ENCODE measurements at regions not wholly inside any gene's neighbourhood (a gene's known extent, or its start where the extent isn't known, plus 50 kb on each side); places are given as distances from the start of the nearest gene placed in this dataset.

GRCh38 chr6:10128721-10129120, 286.2 kb downstream of the TFAP2A start:
- no peak for DNase-seq
- no peak for ATAC-seq
- no peak for TF ChIP-seq CTCF (IDR thresholded peaks at IDR 0.05)
- H3K27me3 ChIP-seq = no peaks in the 10 kb centered on the region
- no peaks in the 10 kb centered on the region for H3K9me3 ChIP-seq
- no peaks in the 10 kb centered on the region for H3K36me3 ChIP-seq
- H3K4me3 ChIP-seq = no peak overlapping the region
- intact Hi-C loops (cut with DNase I) = no loop called here
- no peak overlapping the region for H3K27ac ChIP-seq
- H3K4me1 ChIP-seq = no peaks in the 10 kb centered on the region

GRCh38 chr6:10122164-10122563, 292.7 kb downstream of the TFAP2A start:
- ATAC-seq (no peak), DNase-seq (no peak)
- H3K27ac ChIP-seq = no peak overlapping the region
- no peaks in the 10 kb centered on the region for H3K27me3 ChIP-seq
- TF ChIP-seq CTCF (IDR thresholded peaks at IDR 0.05) = no peak
- peaks cover 6% of the 10 kb centered on the region for H3K9me3 ChIP-seq
- no peak overlapping the region for H3K4me3 ChIP-seq
- intact Hi-C loops (cut with DNase I) = no loop called here
- H3K4me1 ChIP-seq = no peaks in the 10 kb centered on the region
- no peaks in the 10 kb centered on the region for H3K36me3 ChIP-seq

- Histone ChIP-seq H3K4me3 (no peak overlapping the region), H3K27me3 (peaks cover 14% of the 10 kb centered on the region), H3K27ac (no peak overlapping the region), H3K9me3 (no peaks in the 10 kb centered on the region), H3K36me3 (no peaks in the 10 kb centered on the region), H3K4me1 (no peaks in the 10 kb centered on the region)
- TF ChIP-seq CTCF (IDR thresholded peaks at IDR 0.05) = no peak
- ATAC-seq (no peak), DNase-seq (no peak)
- intact Hi-C loops (cut with DNase I) = no loop called here
These were observed 301.9 kb downstream of the TFAP2A start for GRCh38 chr6:10112871-10113549.

- Histone ChIP-seq H3K9me3 (no peaks in the 10 kb centered on the region), H3K4me3 (no peak overlapping the region), H3K27ac (no peak overlapping the region), H3K4me1 (no peaks in the 10 kb centered on the region), H3K36me3 (no peaks in the 10 kb centered on the region), H3K27me3 (peaks cover 14% of the 10 kb centered on the region)
- DNase-seq (no peak), ATAC-seq (no peak)
- intact Hi-C loops (cut with DNase I) = no loop called here
- no peak for TF ChIP-seq CTCF (IDR thresholded peaks at IDR 0.05)
These were observed 302.9 kb downstream of the TFAP2A start for GRCh38 chr6:10111975-10112374.

GRCh38 chr6:10101551-10102252, 313.2 kb downstream of the TFAP2A start:
- no peak for TF ChIP-seq CTCF (IDR thresholded peaks at IDR 0.05)
- Histone ChIP-seq H3K4me1 (peaks cover 5% of the 10 kb centered on the region), H3K36me3 (no peaks in the 10 kb centered on the region), H3K9me3 (no peaks in the 10 kb centered on the region), H3K27ac (no peak overlapping the region), H3K4me3 (no peak overlapping the region), H3K27me3 (no peaks in the 10 kb centered on the region)
- DNase-seq (no peak), ATAC-seq (no peak)
- intact Hi-C loops (cut with DNase I) = no loop called here

Data from upper lobe of right lung (tissue), 1 donor.